GM12874 (cell line): ENCODE measurements at regions not wholly inside any gene's neighbourhood (a gene's known extent, or its start where the extent isn't known, plus 50 kb on each side); places are given as distances from the start of the nearest gene placed in this dataset.

ENCODE experiments used
- CTCF ChIP-seq: IDR thresholded peaks from 2 replicates; pipeline ENCODE4 v1.5.1; 2011; ENCODE audit warnings: low read depth, mild to moderate bottlenecking, control low read depth, low read length, moderate library complexity; ENCODE audit not compliant: insufficient read depth

GRCh38 chr11:115933564-115933963 lies 429.3 kb upstream of the CADM1 start:
- no peak for TF ChIP-seq CTCF

- TF ChIP-seq CTCF: no peak
Measured at GRCh38 chr11:115931548-115932083, 427.4 kb upstream of the CADM1 start.

GRCh38 chr11:115930886-115931547 lies 426.8 kb upstream of the CADM1 start:
- no peak for TF ChIP-seq CTCF

GRCh38 chr11:115930291-115930690 lies 426.1 kb upstream of the CADM1 start:
- TF ChIP-seq CTCF: no peak

- TF ChIP-seq CTCF: no peak
Measured at GRCh38 chr11:115929618-115930129, 425.5 kb upstream of the CADM1 start.

GRCh38 chr11:115928811-115929210 lies 424.6 kb upstream of the CADM1 start:
- no peak for TF ChIP-seq CTCF

GRCh38 chr11:115927823-115928329 lies 423.7 kb upstream of the CADM1 start:
- TF ChIP-seq CTCF: no peak
